ENCODE measurements at regions not wholly inside any gene's neighbourhood (a gene's known extent, or its start where the extent isn't known, plus 50 kb on each side); places are given as distances from the start of the nearest gene placed in this dataset.

- DNase-seq = no peak
Measured at GRCh38 chr16:35516551-35516950, 2057.1 kb downstream of the TP53TG3F start.

DNA sequence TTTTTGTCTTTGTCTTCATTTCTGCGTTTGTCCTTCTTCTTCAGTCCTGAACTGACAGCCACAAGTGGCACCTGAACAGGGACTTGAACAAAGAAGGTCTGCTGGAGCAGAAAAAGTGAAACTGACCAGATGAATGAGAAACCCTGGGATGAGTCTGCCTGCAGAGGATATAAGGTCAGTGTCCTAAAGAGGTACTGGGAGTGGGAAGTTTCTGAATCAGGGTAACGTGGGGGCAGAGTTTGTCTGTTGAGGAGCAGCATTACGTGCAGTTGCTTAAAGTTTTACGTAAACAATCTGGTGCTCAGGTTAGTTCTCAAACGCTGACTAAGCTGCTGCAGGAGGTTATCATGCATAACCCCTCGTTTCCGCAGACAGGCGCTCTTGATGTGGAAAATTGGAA is 2057.6 kb downstream of the TP53TG3F start:
- no peak for DNase-seq

DNA sequence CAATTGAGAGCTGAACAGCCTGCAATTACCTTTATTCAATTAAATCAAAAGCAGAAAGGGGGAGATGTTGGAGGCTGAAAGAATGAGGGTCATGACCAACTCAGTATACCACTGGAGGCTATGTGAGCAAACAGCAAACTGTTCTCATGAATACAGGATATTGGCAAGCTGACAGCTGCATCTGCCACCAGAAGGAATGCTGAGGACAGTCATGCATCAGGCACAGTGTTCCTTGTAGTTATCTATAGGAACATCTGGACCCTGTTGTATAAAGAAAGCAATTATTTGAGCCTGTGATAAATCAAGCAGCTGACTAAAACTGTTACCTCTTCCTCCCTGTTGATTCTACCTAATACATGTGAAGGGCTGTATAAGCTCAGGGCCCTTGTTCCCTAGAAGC is 2064.6 kb downstream of the TP53TG3F start:
- DNase-seq = no peak

GRCh38 chr16:35525979-35526590 is 2066.7 kb downstream of the TP53TG3F start:
- peak; percentile 35 for DNase-seq

- DNase-seq = no peak
Measured at GRCh38 chr16:35532576-35532975, 2073.2 kb downstream of the TP53TG3F start.

DNA sequence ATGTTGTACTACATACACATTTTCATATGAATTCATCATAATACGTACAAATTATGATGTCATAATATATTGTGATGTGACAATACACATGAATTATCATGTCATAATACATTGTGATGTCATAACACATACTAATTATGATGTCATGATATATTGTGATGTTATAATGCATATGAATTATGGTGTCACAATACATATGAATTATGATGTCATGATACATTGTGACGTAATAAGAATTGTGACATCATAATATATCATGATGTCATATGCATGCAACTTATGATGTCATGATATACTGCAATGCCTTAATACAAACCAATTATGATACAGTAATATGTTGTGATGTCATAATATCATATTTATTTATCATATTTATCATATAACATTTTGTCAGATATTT is 2074.3 kb downstream of the TP53TG3F start:
- no peak for DNase-seq

GRCh38 chr16:35543486-35543885 is 2084.1 kb downstream of the TP53TG3F start:
- DNase-seq = no peak

GRCh38 chr16:35552763-35553162 is 2093.4 kb downstream of the TP53TG3F start:
- DNase-seq = no peak

GRCh38 chr16:35557731-35558130 is 2098.3 kb downstream of the TP53TG3F start:
- no peak for DNase-seq

GRCh38 chr16:35559911-35560636 is 2100.7 kb downstream of the TP53TG3F start:
- peak; percentile 5 for DNase-seq

- DNase-seq = no peak
Measured at GRCh38 chr16:35560637-35560984, 2101.2 kb downstream of the TP53TG3F start.

GRCh38 chr16:35561346-35561745 is 2101.9 kb downstream of the TP53TG3F start:
- DNase-seq = no peak

GRCh38 chr16:35562471-35562870 is 2103.1 kb downstream of the TP53TG3F start:
- DNase-seq = no peak

- no peak for DNase-seq
Measured at GRCh38 chr16:35562919-35563318, 2103.5 kb downstream of the TP53TG3F start.

DNA sequence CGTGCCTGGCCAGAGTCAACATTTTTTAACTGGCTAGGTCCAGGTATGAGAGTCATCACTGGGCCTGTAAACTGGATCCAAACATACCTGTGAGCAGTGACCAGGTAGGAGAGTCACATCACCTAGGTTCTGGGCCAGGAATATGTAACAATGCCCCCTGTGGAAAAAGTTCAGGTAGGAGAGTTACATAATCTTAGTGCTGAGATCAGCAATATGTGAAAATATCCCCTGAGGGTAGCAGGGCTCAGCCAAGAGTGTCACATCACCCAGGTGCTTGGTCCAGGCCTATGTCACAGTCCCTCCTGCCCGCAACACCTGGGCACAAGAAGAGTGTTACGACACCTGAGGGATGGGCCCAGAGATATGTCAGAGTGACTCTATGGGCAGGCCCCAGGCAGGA is 2104.7 kb downstream of the TP53TG3F start:
- no peak for DNase-seq

DNA sequence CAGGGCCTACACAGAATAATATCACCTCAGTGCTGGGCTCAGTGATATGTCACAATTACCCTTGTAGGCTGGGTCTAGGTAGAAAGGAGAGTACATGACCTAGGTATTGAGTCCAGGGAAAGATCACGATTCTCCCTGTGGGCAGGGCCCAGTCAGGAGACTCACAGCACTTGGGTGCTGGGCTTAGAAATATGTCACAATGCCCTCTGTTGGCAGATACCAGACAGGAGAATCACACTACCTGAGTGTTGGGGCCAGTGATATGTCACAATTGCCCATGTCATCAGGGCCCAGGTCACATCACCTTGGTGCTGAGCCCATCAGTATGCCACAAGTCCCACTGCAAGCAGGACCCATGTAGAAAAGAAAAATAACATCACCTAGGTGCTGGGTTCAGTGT is 2105.5 kb downstream of the TP53TG3F start:
- DNase-seq = no peak

GRCh38 chr16:35565626-35566025 is 2106.2 kb downstream of the TP53TG3F start:
- DNase-seq = no peak

- no peak for DNase-seq
Measured at GRCh38 chr16:35569413-35569812, 2110.0 kb downstream of the TP53TG3F start.

DNA sequence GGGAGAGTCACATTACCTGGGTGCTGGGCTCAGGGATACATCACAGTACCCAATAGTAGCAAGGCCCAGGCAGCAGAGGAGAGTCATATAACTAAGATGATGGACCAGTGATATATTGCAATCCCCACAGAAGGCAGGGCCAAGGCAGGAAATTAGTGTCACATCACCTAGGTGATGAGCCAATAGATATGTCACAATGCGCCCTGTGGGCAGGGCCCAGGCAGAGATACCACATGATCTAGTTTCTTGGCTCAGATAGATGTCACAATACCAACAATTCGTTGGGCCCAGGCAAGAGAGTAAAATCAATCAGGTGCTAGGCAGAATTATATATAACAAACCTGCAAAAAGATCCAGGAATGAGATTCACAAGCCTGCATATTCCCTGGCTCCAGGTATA is 2111.5 kb downstream of the TP53TG3F start:
- DNase-seq = no peak

DNA sequence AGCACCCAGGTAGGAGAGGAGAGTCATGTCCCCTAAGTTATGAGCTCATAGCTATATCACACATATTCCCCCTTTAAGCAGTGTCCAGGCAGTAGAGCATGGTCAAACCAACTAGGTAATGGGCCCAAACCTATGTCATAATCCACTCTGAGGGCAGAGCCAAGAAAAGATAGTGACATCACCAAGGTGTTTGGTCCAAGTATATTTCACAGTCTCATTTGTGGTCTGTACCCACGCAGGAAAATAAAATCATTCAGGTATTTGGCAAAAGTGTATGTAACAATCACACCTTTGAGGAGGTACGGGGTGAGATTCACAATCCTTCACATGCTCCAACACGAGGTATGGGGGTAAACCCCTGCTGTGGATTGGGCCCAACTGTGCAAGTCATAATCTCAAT is 2112.8 kb downstream of the TP53TG3F start:
- DNase-seq = no peak

DNA sequence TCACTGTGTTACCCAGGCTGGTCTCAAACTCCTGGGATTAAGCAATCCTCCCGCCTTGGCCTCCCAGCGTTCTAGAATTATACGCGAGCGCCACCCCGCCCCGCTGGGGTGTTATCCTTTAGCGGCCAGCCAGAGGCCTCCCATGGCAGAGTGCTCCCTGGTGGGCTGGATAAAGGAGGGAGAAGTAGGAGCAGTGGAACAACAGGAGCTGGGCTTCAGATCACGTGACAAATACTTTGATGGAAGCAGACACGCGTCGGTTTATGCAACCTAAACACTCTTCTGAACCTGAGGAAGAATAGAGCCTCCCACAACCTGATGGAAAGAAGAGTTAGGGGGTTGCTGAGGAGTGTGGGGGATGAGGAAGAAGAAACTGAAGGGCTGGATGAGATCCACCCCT is 2114.0 kb downstream of the TP53TG3F start:
- DNase-seq = no peak

GRCh38 chr16:35574011-35574410 is 2114.6 kb downstream of the TP53TG3F start:
- DNase-seq = no peak

- no peak for DNase-seq
Measured at GRCh38 chr16:35574454-35575431, 2115.3 kb downstream of the TP53TG3F start.

DNA sequence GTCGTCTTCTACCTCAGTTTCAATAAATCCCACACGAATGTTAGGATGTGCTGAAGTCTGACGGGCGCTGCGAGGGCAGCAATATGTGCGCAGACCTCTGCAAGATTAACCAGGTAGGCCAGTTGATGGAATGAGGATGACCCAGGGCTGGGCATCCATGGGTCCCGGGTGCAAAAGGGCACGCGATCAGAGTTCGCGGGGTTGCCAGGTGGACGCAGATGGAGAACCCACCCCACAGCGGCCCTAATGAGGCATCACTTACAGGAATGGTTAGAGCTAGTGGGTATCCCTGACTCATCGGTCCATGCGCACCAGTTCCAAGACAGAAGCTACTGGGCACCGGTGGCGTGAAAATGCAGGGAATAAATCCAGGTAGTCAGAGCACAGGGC is 2116.0 kb downstream of the TP53TG3F start:
- no peak for DNase-seq

Data from DMS53 (cell line).